ENCODE measurements at regions not wholly inside any gene's neighbourhood (a gene's known extent, or its start where the extent isn't known, plus 50 kb on each side); places are given as distances from the start of the nearest gene placed in this dataset.

GRCh38 chr7:137165241-137165640 lies 178.3 kb downstream of the PTN start:
- DNase-seq (ENCODE audit: low spot score in 2 of 2): no peak
- TF ChIP-seq POLR2AphosphoS5 (IDR thresholded peaks at IDR 0.05): no peak
- TF ChIP-seq POLR2A (IDR thresholded peaks at IDR 0.05): no peak
- TF ChIP-seq, protein P1, sequence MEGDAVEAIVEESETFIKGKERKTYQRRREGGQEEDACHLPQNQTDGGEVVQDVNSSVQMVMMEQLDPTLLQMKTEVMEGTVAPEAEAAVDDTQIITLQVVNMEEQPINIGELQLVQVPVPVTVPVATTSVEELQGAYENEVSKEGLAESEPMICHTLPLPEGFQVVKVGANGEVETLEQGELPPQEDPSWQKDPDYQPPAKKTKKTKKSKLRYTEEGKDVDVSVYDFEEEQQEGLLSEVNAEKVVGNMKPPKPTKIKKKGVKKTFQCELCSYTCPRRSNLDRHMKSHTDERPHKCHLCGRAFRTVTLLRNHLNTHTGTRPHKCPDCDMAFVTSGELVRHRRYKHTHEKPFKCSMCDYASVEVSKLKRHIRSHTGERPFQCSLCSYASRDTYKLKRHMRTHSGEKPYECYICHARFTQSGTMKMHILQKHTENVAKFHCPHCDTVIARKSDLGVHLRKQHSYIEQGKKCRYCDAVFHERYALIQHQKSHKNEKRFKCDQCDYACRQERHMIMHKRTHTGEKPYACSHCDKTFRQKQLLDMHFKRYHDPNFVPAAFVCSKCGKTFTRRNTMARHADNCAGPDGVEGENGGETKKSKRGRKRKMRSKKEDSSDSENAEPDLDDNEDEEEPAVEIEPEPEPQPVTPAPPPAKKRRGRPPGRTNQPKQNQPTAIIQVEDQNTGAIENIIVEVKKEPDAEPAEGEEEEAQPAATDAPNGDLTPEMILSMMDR (IDR thresholded peaks at IDR 0.05): no peak
- Histone ChIP-seq H3K4me1 (no peaks in the 10 kb centered on the region), H3K9me3 (no peaks in the 10 kb centered on the region), H3K36me3 (no peaks in the 10 kb centered on the region), H3K27ac (no peak overlapping the region), H3K27me3 (no peaks in the 10 kb centered on the region), H3K4me3 (no peak overlapping the region)
- intact Hi-C loops (cut with DNase I; ENCODE audit: low total_unique reads): no loop called here

GRCh38 chr7:137164251-137164650 lies 179.3 kb downstream of the PTN start:
- intact Hi-C loops (cut with DNase I; ENCODE audit: low total_unique reads): no loop called here
- Histone ChIP-seq H3K36me3 (no peaks in the 10 kb centered on the region), H3K4me3 (no peak overlapping the region), H3K9me3 (no peaks in the 10 kb centered on the region), H3K4me1 (no peaks in the 10 kb centered on the region), H3K27ac (no peak overlapping the region), H3K27me3 (no peaks in the 10 kb centered on the region)
- DNase-seq (ENCODE audit: low spot score in 2 of 2): no peak
- no peak for TF ChIP-seq POLR2A (IDR thresholded peaks at IDR 0.05)
- TF ChIP-seq, protein P1 (IDR thresholded peaks at IDR 0.05): no peak
- no peak for TF ChIP-seq POLR2AphosphoS5 (IDR thresholded peaks at IDR 0.05)

DNA sequence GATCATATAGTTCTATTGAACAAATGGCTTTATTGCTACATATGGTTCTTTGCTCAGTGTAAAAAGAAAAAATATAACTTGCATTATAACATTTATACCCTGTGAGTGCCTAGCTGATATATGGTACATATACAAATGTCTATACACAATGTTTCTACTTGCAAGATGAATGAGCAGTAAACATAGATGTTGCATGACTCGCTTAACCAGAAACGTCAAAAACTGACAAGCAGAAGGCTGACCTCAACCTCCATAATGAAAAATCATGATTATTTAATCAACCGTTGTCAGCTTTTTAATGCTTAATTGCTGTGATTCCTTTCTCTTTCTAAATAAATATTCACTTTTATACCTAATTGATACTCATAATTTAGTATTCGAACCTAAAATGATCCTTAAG lies 183.3 kb downstream of the PTN start:
- no peak for DNase-seq (ENCODE audit: low spot score in 2 of 2)
- Histone ChIP-seq H3K4me1 (no peaks in the 10 kb centered on the region), H3K27ac (no peak overlapping the region), H3K4me3 (no peak overlapping the region), H3K27me3 (no peaks in the 10 kb centered on the region), H3K9me3 (peaks cover 0 to 14% of the 10 kb centered on the region in 2 donors), H3K36me3 (no peaks in the 10 kb centered on the region)
- intact Hi-C loops (cut with DNase I; ENCODE audit: low total_unique reads): no loop called here
- TF ChIP-seq POLR2AphosphoS5 (IDR thresholded peaks at IDR 0.05): no peak
- TF ChIP-seq, protein P1 (IDR thresholded peaks at IDR 0.05): no peak

GRCh38 chr7:137157256-137157655 lies 186.3 kb downstream of the PTN start:
- Histone ChIP-seq H3K27me3 (no peaks in the 10 kb centered on the region), H3K27ac (no peak overlapping the region), H3K36me3 (no peaks in the 10 kb centered on the region), H3K9me3 (peaks cover 0 to 14% of the 10 kb centered on the region in 2 donors), H3K4me1 (no peaks in the 10 kb centered on the region), H3K4me3 (no peak overlapping the region)
- TF ChIP-seq POLR2A (IDR thresholded peaks at IDR 0.05) (no peak), POLR2AphosphoS5 (IDR thresholded peaks at IDR 0.05) (no peak)
- TF ChIP-seq, protein P1 (IDR thresholded peaks at IDR 0.05): no peak
- no peak for DNase-seq (ENCODE audit: low spot score in 2 of 2)
- intact Hi-C loops (cut with DNase I; ENCODE audit: low total_unique reads): no loop called here

DNA sequence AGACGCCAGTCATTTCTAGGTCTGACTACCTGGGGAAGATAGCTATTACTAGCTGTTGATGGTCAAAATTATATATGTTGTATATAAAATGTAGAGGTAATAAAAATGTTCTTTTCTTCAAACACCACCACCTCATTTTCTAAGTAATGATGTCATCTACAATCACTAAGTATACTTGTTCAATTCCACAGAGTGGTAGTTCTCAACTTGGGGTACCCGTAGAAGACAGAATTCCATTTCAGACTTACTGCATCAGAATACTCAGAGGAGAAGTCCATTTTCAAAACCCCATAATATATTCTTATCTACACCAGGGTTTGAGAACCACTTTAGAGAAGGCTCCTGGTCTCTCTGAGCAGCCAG lies 191.9 kb downstream of the PTN start:
- intact Hi-C loops (cut with DNase I; ENCODE audit: low total_unique reads): no loop called here
- H3K36me3 ChIP-seq: no peaks in the 10 kb centered on the region
- no peaks in the 10 kb centered on the region for H3K4me1 ChIP-seq
- no peak overlapping the region for H3K4me3 ChIP-seq
- TF ChIP-seq, protein P1 (IDR thresholded peaks at IDR 0.05): no peak
- TF ChIP-seq POLR2A (IDR thresholded peaks at IDR 0.05) (no peak), POLR2AphosphoS5 (IDR thresholded peaks at IDR 0.05) (no peak)
- no peak for DNase-seq (ENCODE audit: low spot score in 2 of 2)
- peaks cover 0 to 2% of the 10 kb centered on the region in 2 donors for H3K9me3 ChIP-seq
- no peak overlapping the region for H3K27ac ChIP-seq
- H3K27me3 ChIP-seq: no peaks in the 10 kb centered on the region

All from breast epithelium (tissue), 4 donors.